Fibroblast of villous mesenchyme (primary cell): ENCODE measurements at regions not wholly inside any gene's neighbourhood (a gene's known extent, or its start where the extent isn't known, plus 50 kb on each side); places are given as distances from the start of the nearest gene placed in this dataset.
"Not testable (repeated sequence)": the region's sequence is repeated elsewhere in the genome, so short reads cannot be mapped to it uniquely, and the experiment has no call there.

ENCODE experiments used
- DNase-seq: peaks from one replicate; pipeline ENCODE4 v3.0.0-alpha.2; 2010; ENCODE audit warnings: low read depth
- H3K4me3 ChIP-seq: 2 replicates; pipeline ENCODE4 v1.5.1; 2011; ENCODE audit warnings: low read depth, mild to moderate bottlenecking, low read length
- CTCF ChIP-seq: IDR thresholded peaks from 2 replicates; pipeline ENCODE4 v1.5.1; 2012; ENCODE audit warnings: low read depth, mild to moderate bottlenecking, low read length; ENCODE audit not compliant: insufficient read depth

- no peak overlapping the region for H3K4me3 ChIP-seq
- no peak for TF ChIP-seq CTCF
- DNase-seq = no peak
These were observed 176.0 kb downstream of the MSX2 start for GRCh38 chr5:174900240-174900865.

GRCh38 chr5:174897281-174897950, 173.0 kb downstream of the MSX2 start:
- no peak for TF ChIP-seq CTCF
- no peak overlapping the region for H3K4me3 ChIP-seq
- no peak for DNase-seq

- DNase-seq = no peak
- TF ChIP-seq CTCF = no peak
- no peak overlapping the region for H3K4me3 ChIP-seq
These were observed 171.0 kb downstream of the MSX2 start for GRCh38 chr5:174895360-174895759.

GRCh38 chr5:174892742-174893141, 168.4 kb downstream of the MSX2 start:
- TF ChIP-seq CTCF = no peak
- H3K4me3 ChIP-seq = no peak overlapping the region
- DNase-seq = no peak

DNA sequence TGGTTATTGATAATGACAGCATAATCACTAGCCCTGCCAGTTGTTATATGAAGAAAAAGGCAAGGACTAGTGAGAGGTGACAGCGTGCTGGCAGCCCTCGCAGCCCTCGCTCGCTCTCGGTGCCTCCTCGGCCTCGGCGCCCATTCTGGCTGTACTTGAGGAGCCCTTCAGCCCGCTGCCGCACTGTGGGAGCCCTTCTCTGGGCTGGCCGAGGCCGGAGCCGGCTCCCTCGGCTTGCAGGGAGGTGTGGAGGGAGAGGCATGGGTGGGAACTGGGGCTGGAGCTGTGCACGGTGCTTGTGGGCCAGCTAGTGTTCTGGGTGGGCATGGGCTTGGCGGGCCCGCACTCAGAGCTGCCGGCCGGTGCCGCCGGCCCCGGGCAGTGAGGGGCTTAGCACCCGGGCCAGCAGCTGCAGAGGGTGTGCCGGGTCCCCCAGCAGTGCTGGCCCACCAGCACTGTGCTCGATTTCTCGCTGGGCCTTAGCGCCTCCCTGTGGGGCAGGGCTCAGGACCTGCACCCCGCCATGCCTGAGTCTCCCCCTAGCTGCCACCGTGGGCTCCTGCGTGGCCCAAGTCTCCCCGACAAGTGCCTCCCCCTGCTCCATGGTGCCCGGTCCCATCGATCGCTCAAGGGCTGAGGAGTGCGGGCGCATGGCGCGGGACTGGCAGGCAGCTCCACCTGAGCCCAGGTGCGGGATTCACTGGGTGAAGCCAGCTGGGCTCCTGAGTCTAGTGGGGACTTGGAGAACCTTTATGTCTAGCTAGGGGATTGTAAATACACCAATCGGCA, 156.2 kb downstream of the MSX2 start:
- not testable (repeated sequence) for DNase-seq, H3K4me3 ChIP-seq

DNA sequence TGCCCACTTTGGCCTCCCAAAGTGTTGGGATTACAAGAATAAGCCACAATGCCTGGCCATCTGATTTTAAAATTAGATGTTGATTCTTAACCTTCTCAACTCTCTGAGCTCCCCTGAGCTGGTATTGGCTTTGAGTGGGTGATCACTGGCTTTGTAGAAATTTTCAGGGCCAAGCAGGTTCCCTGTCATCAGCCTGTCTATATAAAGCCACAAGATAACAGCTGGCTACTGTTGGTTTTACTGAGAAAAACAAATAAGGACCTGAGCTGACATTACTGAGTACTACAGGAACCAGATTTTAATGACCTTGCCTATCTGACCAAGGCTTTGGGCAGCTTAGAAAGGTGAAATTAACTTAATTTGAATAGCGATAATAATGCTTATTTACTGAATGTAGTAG, 153.6 kb downstream of the MSX2 start:
- no peak overlapping the region for H3K4me3 ChIP-seq
- no peak for DNase-seq
- TF ChIP-seq CTCF = no peak

GRCh38 chr5:174872271-174872670, 147.9 kb downstream of the MSX2 start:
- TF ChIP-seq CTCF = no peak
- DNase-seq = no peak
- H3K4me3 ChIP-seq = no peak overlapping the region
